ENCODE measurements at regions not wholly inside any gene's neighbourhood (a gene's known extent, or its start where the extent isn't known, plus 50 kb on each side); places are given as distances from the start of the nearest gene placed in this dataset.

GRCh38 chr9:21670374-21670773, 132.1 kb upstream of the MTAP start:
- no peak for DNase-seq (ENCODE audit: low spot score)

GRCh38 chr9:21672140-21672539, 130.3 kb upstream of the MTAP start:
- no peak for DNase-seq (ENCODE audit: low spot score)

- no peak for DNase-seq (ENCODE audit: low spot score)
Measured at GRCh38 chr9:21672761-21673160, 129.7 kb upstream of the MTAP start.

- DNase-seq (ENCODE audit: low spot score): no peak
Measured at GRCh38 chr9:21674894-21675293, 127.5 kb upstream of the MTAP start.

- DNase-seq (ENCODE audit: low spot score): no peak
Measured at GRCh38 chr9:21677387-21677786, 125.0 kb upstream of the MTAP start.

- no peak for DNase-seq (ENCODE audit: low spot score)
Measured at GRCh38 chr9:21677834-21678233, 124.6 kb upstream of the MTAP start.

GRCh38 chr9:21679432-21679831, 123.0 kb upstream of the MTAP start:
- no peak for DNase-seq (ENCODE audit: low spot score)

- DNase-seq (ENCODE audit: low spot score): no peak
Measured at GRCh38 chr9:21680590-21680989, 121.8 kb upstream of the MTAP start.

- DNase-seq (ENCODE audit: low spot score): no peak
Measured at GRCh38 chr9:21681641-21682040, 120.8 kb upstream of the MTAP start.

- DNase-seq (ENCODE audit: low spot score): no peak
Measured at GRCh38 chr9:21682381-21682780, 120.1 kb upstream of the MTAP start.

- no peak for DNase-seq (ENCODE audit: low spot score)
Measured at GRCh38 chr9:21682981-21683380, 119.5 kb upstream of the MTAP start.

GRCh38 chr9:21683484-21684175, 118.8 kb upstream of the MTAP start:
- no peak for DNase-seq (ENCODE audit: low spot score)

GRCh38 chr9:21684231-21684630, 118.2 kb upstream of the MTAP start:
- no peak for DNase-seq (ENCODE audit: low spot score)

- DNase-seq (ENCODE audit: low spot score): no peak
Measured at GRCh38 chr9:21684831-21685362, 117.5 kb upstream of the MTAP start.

GRCh38 chr9:21685502-21685901, 116.9 kb upstream of the MTAP start:
- no peak for DNase-seq (ENCODE audit: low spot score)

GRCh38 chr9:21686738-21687137, 115.7 kb upstream of the MTAP start:
- DNase-seq (ENCODE audit: low spot score): no peak

GRCh38 chr9:21687351-21687750, 115.1 kb upstream of the MTAP start:
- DNase-seq (ENCODE audit: low spot score): no peak

GRCh38 chr9:21688108-21689102, 114.0 kb upstream of the MTAP start:
- no peak for DNase-seq (ENCODE audit: low spot score)

- DNase-seq (ENCODE audit: low spot score): no peak
Measured at GRCh38 chr9:21689854-21690253, 112.6 kb upstream of the MTAP start.

- DNase-seq (ENCODE audit: low spot score): no peak
Measured at GRCh38 chr9:21690561-21690960, 111.9 kb upstream of the MTAP start.

GRCh38 chr9:21692390-21692789, 110.0 kb upstream of the MTAP start:
- no peak for DNase-seq (ENCODE audit: low spot score)

- DNase-seq (ENCODE audit: low spot score): no peak
Measured at GRCh38 chr9:21694424-21694823, 108.0 kb upstream of the MTAP start.

- no peak for DNase-seq (ENCODE audit: low spot score)
Measured at GRCh38 chr9:21695443-21695842, 107.0 kb upstream of the MTAP start.

All from NAMALWA (cell line).